HG03108 (cell line): ENCODE measurements at regions not wholly inside any gene's neighbourhood (a gene's known extent, or its start where the extent isn't known, plus 50 kb on each side); places are given as distances from the start of the nearest gene placed in this dataset.
"Not testable (repeated sequence)": the region's sequence is repeated elsewhere in the genome, so short reads cannot be mapped to it uniquely, and the experiment has no call there.

Source experiments
- ATAC-seq: cut with Tn5 transposase; IDR thresholded peaks from one replicate; pipeline ENCODE4 v1.9.1; 2021; ENCODE audit warnings: moderate library complexity; ENCODE audit not compliant: unreplicated experiment

- ATAC-seq = no peak
Observed at GRCh38 chr3:157921811-157922210, 184.4 kb downstream of the SHOX2 start.

- no peak for ATAC-seq
Observed at GRCh38 chr3:157920822-157921700, 185.2 kb downstream of the SHOX2 start.

DNA sequence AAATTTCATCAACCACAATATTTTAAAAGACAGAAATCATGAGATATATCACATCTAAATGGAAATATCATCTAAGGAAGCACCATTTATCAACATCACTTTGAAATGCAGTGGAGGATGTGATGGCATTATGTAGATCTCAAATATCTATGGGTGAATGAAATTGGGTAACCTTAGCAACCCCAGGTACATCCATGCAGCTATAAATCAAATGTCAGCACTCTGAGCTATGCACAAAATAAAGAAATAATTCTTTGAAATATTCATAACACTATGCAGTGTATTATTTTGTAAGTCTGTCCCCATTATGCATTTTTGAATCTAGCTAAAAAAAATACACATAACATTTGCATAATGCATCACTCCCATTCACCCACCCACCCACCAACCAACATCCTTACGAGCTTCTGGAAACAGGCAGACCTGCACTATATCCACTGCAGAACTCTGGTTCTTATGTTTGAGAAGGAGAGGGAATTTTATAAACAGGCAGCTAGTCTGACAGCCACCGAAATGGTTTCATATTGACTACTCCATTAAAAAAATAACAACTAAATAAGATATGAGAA lies 186.8 kb downstream of the SHOX2 start:
- no peak for ATAC-seq

DNA sequence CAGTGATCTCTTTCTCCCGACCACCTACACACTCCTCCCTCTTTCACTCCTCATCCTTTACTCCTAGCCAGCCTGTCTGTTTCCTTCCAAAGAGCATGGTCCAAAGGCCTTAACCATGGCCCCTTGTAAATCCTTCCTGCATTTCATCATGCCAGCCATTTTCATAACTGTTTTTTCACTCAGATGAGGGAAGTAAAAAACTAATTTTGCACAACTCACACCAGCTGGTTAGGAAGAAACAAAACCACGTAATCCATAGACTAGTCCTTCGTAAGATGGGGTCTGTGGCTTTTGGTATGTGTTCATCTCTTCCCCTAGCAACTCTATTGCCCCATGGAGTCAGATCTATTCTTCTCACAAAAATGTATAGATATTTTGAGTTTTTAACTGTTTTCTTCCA lies 187.8 kb downstream of the SHOX2 start:
- no peak for ATAC-seq

DNA sequence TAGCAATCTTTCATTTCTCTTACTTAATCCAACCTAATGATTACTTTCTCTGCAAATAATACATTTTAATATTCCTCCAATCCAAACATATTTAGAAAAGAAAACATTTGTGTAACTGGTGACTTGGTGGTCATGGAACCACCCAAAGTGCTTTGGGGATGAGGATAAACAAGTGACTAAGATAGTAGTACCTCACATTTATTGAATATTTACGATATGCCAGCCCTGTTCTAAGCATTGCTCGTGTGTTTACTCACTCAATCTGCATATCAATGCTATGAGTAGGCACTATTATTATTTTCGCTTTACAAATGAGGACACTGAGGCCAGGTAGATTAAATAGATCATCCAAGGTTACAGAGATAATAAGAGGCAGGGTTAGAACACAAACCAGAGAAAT lies 189.5 kb downstream of the SHOX2 start:
- no peak for ATAC-seq

- ATAC-seq = no peak
Observed at GRCh38 chr3:157914882-157915281, 191.3 kb downstream of the SHOX2 start.

DNA sequence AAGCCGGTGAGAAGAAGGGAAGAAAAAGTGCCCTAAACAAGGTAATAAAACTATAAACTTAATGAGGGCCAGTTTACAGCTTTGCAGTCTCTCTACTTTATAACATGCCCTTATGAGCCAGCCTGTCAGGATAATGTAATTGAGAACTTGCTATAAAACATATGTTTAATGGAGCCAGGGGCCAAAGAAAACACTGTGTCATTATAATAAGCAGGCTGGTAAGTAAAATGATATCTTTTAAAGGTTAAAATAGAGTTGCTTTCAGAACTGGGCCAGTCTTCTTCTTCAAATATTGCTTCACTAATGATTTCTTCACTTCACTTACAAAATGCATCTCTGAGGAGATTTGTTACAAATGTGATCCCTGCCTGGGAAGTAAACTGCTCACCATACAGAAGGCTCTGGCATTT lies 192.5 kb downstream of the SHOX2 start:
- no peak for ATAC-seq

- no peak for ATAC-seq
Observed at GRCh38 chr3:157912514-157913451, 193.4 kb downstream of the SHOX2 start.

DNA sequence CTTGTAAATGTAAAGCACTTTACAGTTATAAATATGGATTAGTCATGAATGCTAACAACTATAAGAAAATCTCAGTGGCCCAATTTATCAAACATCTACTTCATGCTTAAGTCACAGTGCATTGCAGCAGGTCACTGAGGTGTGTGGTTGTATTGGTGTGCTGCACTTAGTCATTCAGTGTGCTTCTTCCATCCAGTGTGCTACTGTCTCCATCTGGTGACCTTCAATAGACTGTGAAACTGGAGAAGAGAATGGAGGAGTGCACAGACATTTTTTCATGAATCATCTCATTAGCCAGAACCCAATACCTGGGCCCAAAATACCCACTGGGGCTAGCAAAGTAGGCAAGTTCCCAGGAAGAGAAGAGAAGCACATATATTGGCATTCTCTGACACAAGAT lies 199.6 kb downstream of the SHOX2 start:
- no peak for ATAC-seq

DNA sequence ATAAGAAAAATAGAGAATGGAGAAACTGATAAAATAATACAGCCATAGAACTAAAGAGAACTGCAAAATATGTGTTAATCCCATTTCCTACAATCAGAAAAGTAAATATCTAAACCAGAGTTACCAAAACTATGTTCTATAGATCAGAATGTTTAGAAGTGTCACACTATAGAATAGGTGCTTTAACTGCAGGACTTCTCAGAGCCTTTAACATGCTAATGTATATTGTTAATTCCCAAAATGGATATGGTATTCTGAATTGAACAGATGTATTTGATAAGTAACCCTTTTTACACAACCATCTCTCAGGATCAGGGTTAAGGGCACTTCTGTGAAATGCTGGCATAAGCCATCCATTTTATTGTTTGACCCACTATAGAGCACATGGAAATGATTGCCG lies 200.3 kb downstream of the SHOX2 start:
- no peak for ATAC-seq

GRCh38 chr3:157902680-157903079 lies 203.5 kb downstream of the SHOX2 start:
- not testable (repeated sequence) for ATAC-seq

- no peak for ATAC-seq
Observed at GRCh38 chr3:157888040-157888439, 218.2 kb downstream of the SHOX2 start.

DNA sequence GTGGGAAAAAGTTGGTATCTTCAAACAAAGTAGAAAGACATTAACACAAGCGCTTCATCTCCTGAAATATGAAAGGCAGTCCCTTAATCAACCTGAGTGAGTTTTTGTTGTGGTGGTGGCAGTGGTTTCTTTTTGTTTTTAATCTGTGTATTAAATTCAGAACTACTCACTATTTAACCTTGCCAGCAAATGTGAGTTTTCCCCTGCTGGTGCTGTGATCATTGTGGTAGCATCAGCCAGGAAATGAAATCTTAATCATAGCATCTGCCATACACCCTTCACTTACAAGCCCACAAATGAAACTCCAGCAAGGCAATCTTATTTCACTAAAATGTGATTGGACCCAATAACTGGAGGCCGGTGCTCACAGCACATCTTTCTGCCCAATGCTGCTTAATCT lies 229.7 kb downstream of the SHOX2 start:
- ATAC-seq = no peak

DNA sequence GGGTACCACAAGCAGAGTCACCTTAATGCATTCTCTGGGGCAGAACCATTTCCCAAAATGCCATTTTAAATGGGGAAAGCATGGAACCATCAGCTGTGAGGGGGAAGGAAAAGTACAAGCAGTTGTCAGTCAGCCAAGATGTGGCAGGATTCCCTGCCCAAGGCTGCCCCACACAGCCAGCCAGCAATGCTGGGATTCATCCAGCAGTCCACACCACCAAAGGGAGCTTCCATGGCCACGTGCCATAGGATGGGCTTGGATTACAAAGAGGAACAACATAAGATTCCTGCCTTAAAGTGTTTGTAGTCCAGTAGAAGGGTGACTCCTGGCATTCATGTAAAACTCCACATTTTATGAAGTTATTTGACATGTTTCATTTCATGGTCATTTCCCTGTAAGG lies 233.3 kb downstream of the SHOX2 start:
- ATAC-seq = no peak

DNA sequence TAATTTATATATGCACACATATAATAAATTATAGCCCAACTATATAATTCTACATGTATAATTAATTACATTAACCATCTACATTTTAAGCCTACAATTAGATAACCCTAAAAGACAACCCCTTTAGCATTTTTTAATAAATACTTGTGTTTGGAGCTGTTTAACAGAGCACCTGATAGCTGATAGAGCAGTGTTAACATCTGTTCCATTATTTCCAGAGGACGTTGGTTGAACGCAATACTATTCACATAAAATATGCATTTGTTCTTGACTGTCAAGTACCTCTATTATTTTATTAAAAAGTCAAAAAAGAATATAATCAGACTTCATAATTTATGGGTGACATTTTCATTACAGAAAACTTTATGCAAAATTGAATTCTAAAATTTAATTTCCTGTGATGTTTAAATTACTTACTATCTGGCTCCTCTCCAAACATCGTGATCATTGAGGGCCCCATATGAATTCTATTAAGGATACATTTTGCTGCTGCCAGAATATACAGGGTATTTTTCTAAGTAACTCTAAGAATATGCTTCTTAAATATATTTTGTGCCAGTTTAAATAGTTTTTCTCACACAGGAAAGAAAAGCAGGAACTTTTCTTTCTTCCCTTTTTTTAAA lies 234.3 kb downstream of the SHOX2 start:
- ATAC-seq = no peak

DNA sequence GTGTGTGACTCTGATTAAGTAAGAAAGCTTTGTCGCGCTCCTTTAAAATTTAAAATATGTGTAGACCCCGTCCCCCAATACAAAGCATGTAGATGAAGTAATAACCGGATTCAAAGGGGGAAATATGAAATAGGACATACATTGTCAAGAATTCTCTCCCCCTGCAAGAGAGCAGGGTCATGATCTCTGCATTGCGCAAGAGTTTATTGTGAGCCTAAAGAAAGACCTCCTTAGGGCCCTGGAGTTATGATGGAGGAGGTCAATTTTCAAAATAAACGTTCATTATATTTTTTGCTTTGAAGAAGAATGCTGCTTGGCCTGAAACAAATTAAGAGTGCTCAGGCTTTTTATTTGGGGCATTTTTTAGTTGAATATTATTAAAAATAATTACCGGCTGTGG lies 235.0 kb downstream of the SHOX2 start:
- ATAC-seq = no peak

DNA sequence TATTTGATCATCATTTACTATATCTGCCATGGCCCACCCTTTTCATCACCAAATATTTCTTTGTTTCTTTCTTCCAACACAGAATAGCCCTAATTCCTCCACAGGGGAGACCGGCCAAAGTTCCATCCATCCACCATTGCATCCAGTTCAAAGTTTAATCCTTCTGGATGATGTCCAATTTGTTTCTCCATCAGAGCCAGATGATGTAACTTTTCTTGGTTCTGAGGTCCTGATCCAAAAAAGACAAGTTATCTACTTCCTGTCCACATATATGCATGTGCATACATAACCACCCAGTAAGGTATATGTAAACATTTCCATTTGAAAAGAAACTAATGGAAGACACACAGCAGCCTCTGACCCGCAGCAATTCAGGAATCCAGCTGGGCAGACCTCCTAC lies 237.3 kb downstream of the SHOX2 start:
- no peak for ATAC-seq

GRCh38 chr3:157868196-157868595 lies 238.0 kb downstream of the SHOX2 start:
- no peak for ATAC-seq

GRCh38 chr3:157865352-157866000 lies 240.7 kb downstream of the SHOX2 start:
- peak; percentile 63 for ATAC-seq

- no peak for ATAC-seq
Observed at GRCh38 chr3:157861076-157861765, 245.0 kb downstream of the SHOX2 start.
